Fibroblast of lung (primary cell): ENCODE measurements at regions not wholly inside any gene's neighbourhood (a gene's known extent, or its start where the extent isn't known, plus 50 kb on each side); places are given as distances from the start of the nearest gene placed in this dataset.
"Not testable (repeated sequence)": the region's sequence is repeated elsewhere in the genome, so short reads cannot be mapped to it uniquely, and the experiment has no call there.

ENCODE experiments used
- DNase-seq, 2 donors: peaks; one replicate each; pipeline versions ENCODE4 v3.0.0 to v3.0.0-alpha.2; 2010; ENCODE audit warnings: low read depth in 2 of 2
- H2AFZ ChIP-seq: 2 replicates; pipeline ENCODE4 v1.5.1; 2012; ENCODE audit warnings: low read length, control low read depth, inconsistent platforms
- H3K27ac ChIP-seq: 2 replicates; pipeline ENCODE4 v1.5.1; 2011; ENCODE audit warnings: low read length, control low read depth; ENCODE audit not compliant: insufficient read depth
- H3K27me3 ChIP-seq: 2 replicates; pipeline ENCODE4 v1.5.1; 2011; ENCODE audit warnings: mild to moderate bottlenecking, low read length; ENCODE audit not compliant: control insufficient read depth, insufficient read depth
- H3K36me3 ChIP-seq: 2 replicates; pipeline ENCODE4 v1.5.1; 2011; ENCODE audit warnings: low read length; ENCODE audit not compliant: control insufficient read depth, insufficient read depth
- H3K4me1 ChIP-seq: 2 replicates; pipeline ENCODE4 v1.5.1; 2011; ENCODE audit warnings: low read length; ENCODE audit not compliant: control insufficient read depth, insufficient read depth; ENCODE audit errors: extremely low read depth
- H3K4me2 ChIP-seq: 2 replicates; pipeline ENCODE4 v1.5.1; 2011; ENCODE audit warnings: low read length, control low read depth; ENCODE audit not compliant: insufficient read depth; ENCODE audit errors: extremely low read depth
- H3K4me3 ChIP-seq, 4 experiments: fragments of 200-600 bp in 1 of 4; sonication (generic) in 1 of 4; replicated peaks in 1 of 4; 2 replicates each; pipeline ENCODE4 v1.5.1; 2011 to 2016; ENCODE audit warnings: low read length in 4 of 4, low read depth in 3 of 4, mild to moderate bottlenecking in 3 of 4, control low read depth in 2 of 4, inconsistent platforms in 1 of 4, mixed read lengths in 1 of 4; ENCODE audit not compliant: insufficient read depth in 1 of 4; ENCODE audit errors: control extremely low read depth in 1 of 4
- H3K79me2 ChIP-seq: 2 replicates; pipeline ENCODE4 v1.5.1; 2012; ENCODE audit warnings: mild to moderate bottlenecking, low read length, inconsistent platforms; ENCODE audit not compliant: control insufficient read depth, insufficient read depth
- H3K9ac ChIP-seq: 2 replicates; pipeline ENCODE4 v1.5.1; 2011; ENCODE audit warnings: mild to moderate bottlenecking, low read length, control low read depth; ENCODE audit not compliant: insufficient read depth
- H3K9me3 ChIP-seq: 2 replicates; pipeline ENCODE4 v1.5.1; 2012; ENCODE audit warnings: low read depth, low read length; ENCODE audit not compliant: control insufficient read depth, insufficient read depth
- H4K20me1 ChIP-seq: 2 replicates; pipeline ENCODE4 v1.5.1; 2011; ENCODE audit warnings: low read length; ENCODE audit not compliant: control insufficient read depth, insufficient read depth; ENCODE audit errors: extremely low read depth
- EZH2 ChIP-seq: IDR thresholded peaks from 2 replicates; pipeline ENCODE4 v1.5.1; 2012; ENCODE audit warnings: low read length, control low read depth, mild to moderate bottlenecking; ENCODE audit errors: missing control alignments
- TF ChIP-seq, protein P1 (sequence below), 2 donors: IDR thresholded peaks in 1 of 2; conservative IDR thresholded peaks in 1 of 2; 1 replicate in 1 of 2; 2 replicates in 1 of 2; pipeline ENCODE4 v1.5.1; 2011 to 2012; ENCODE audit warnings: low read length in 2 of 2, control low read depth in 1 of 2, inconsistent platforms in 1 of 2, low read depth in 1 of 2, mild to moderate bottlenecking in 1 of 2

DNA sequence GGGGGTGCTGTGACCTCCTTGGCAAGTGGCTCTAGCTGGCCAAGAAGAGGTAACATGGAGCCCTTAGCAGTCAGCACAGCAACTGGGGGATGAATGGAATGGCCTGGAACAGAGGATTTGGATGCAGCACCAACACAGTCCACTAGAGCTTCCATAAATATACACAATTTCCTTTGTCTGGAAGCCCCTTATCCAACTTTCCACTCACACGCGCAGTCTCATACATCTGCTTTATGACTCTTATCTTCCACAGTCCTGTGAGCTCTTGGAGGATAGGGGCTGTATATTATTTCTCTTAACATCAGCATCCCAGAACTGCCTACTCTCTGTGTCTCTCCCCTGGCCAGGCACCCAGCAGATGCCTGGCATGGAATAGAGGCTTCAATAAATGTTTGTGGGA lies 235.6 kb upstream of the MAF start:
- no peak overlapping the region for H3K27ac ChIP-seq
- H3K4me2 ChIP-seq: no peak overlapping the region
- TF ChIP-seq, protein P1, sequence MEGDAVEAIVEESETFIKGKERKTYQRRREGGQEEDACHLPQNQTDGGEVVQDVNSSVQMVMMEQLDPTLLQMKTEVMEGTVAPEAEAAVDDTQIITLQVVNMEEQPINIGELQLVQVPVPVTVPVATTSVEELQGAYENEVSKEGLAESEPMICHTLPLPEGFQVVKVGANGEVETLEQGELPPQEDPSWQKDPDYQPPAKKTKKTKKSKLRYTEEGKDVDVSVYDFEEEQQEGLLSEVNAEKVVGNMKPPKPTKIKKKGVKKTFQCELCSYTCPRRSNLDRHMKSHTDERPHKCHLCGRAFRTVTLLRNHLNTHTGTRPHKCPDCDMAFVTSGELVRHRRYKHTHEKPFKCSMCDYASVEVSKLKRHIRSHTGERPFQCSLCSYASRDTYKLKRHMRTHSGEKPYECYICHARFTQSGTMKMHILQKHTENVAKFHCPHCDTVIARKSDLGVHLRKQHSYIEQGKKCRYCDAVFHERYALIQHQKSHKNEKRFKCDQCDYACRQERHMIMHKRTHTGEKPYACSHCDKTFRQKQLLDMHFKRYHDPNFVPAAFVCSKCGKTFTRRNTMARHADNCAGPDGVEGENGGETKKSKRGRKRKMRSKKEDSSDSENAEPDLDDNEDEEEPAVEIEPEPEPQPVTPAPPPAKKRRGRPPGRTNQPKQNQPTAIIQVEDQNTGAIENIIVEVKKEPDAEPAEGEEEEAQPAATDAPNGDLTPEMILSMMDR (conservative IDR thresholded peaks at IDR 0.05 in 1 of 2, IDR thresholded peaks at IDR 0.05 in 1 of 2; ENCODE audit: low read depth in 1 of 2, low read length in 2 of 2): no peak
- TF ChIP-seq EZH2: no peak
- DNase-seq: no peak
- no peaks in the 10 kb centered on the region for H3K9me3 ChIP-seq
- no peak overlapping the region for H3K9ac ChIP-seq
- H3K36me3 ChIP-seq: no peaks in the 10 kb centered on the region
- no peaks in the 10 kb centered on the region for H3K4me1 ChIP-seq
- H3K27me3 ChIP-seq: no peaks in the 10 kb centered on the region
- H3K4me3 ChIP-seq: no peak overlapping the region
- no peaks in the 10 kb centered on the region for H3K79me2 ChIP-seq
- H2AFZ ChIP-seq: no peak overlapping the region
- no peaks in the 10 kb centered on the region for H4K20me1 ChIP-seq

DNA sequence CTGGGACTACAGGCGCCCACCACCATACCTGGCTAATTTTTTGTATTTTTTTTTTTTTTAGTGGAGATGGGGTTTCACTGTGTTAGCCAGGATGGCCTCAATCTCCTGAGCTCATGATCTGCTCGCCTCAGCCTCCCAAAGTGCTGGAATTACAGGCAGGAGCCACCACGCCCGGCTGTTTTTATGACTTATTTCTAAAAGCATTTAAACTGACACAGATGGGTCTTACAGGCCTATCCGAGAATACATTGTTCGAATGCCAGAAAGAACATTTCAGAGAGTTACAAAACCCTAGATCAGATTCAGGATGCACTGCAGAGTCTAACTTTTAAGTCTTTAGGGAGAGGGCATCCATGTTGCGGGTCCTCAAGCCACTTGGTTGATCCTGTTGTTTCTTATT lies 234.7 kb upstream of the MAF start:
- no peaks in the 10 kb centered on the region for H3K27me3 ChIP-seq
- no peaks in the 10 kb centered on the region for H3K36me3 ChIP-seq
- H3K4me3 ChIP-seq: no peak overlapping the region
- no peak overlapping the region for H3K9ac ChIP-seq
- no peaks in the 10 kb centered on the region for H4K20me1 ChIP-seq
- TF ChIP-seq EZH2: no peak
- no peak overlapping the region for H2AFZ ChIP-seq
- H3K9me3 ChIP-seq: no peaks in the 10 kb centered on the region
- no peaks in the 10 kb centered on the region for H3K79me2 ChIP-seq
- no peak for DNase-seq
- H3K4me1 ChIP-seq: no peaks in the 10 kb centered on the region
- H3K27ac ChIP-seq: no peak overlapping the region
- no peak overlapping the region for H3K4me2 ChIP-seq

DNA sequence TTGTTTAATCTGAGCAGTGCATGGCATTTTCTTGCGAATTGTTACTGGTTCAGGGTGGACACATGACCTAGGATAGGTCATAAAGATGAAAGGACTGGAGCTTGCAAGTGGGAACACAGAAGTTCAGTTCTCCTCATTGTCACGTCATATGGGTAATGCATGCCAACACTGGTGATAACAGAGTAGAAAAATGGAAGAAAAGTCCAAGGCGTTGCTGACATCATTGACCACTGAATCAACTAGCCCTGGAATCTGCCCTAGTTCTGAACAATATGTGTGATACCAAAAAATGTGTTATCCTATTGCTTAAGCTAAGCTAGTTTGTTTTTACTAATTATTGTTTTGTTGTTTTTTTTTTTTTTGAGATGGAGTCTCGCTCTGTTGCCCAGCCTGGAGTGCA lies 234.2 kb upstream of the MAF start:
- H4K20me1 ChIP-seq: no peaks in the 10 kb centered on the region
- no peak overlapping the region for H3K27ac ChIP-seq
- no peak for DNase-seq
- no peaks in the 10 kb centered on the region for H3K4me1 ChIP-seq
- H2AFZ ChIP-seq: no peak overlapping the region
- H3K79me2 ChIP-seq: no peaks in the 10 kb centered on the region
- no peaks in the 10 kb centered on the region for H3K27me3 ChIP-seq
- TF ChIP-seq EZH2: no peak
- TF ChIP-seq, protein P1 (conservative IDR thresholded peaks at IDR 0.05 in 1 of 2, IDR thresholded peaks at IDR 0.05 in 1 of 2; ENCODE audit: low read depth in 1 of 2, low read length in 2 of 2): no peak
- no peak overlapping the region for H3K4me2 ChIP-seq
- H3K4me3 ChIP-seq: no peak overlapping the region
- H3K9me3 ChIP-seq: no peaks in the 10 kb centered on the region
- no peak overlapping the region for H3K9ac ChIP-seq
- H3K36me3 ChIP-seq: no peaks in the 10 kb centered on the region

DNA sequence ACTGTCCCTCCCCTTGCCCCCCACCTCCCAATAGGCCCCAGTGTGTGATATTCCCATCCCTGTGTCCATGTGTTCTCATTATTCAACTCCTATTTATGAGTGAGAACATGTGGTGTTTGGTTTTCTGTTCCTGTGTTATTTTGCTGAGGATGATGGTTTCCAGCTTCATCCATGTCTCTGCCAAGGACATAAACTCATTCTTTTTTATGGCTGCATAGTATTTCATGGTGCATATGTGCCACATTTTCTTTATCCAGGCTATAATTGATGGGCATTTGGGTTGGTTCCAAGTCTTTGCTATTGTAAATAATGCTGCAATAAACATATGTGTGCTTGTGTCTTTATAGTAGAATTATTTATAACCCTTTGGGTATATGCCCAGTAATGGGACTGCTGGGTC lies 233.5 kb upstream of the MAF start:
- not testable (repeated sequence) for H3K27me3 ChIP-seq, H2AFZ ChIP-seq, H3K9me3 ChIP-seq, H3K4me1 ChIP-seq, H3K4me2 ChIP-seq, DNase-seq, H3K79me2 ChIP-seq, H3K36me3 ChIP-seq, H3K4me3 ChIP-seq, H3K27ac ChIP-seq, H3K9ac ChIP-seq, H4K20me1 ChIP-seq
